Fibroblast of pulmonary artery (primary cell): ENCODE measurements at regions not wholly inside any gene's neighbourhood (a gene's known extent, or its start where the extent isn't known, plus 50 kb on each side); places are given as distances from the start of the nearest gene placed in this dataset.

Source experiments
- DNase-seq: peaks from one replicate; pipeline ENCODE4 v3.0.0-alpha.2; 2010; ENCODE audit warnings: low read depth
- H3K4me3 ChIP-seq: replicated peaks from 2 replicates; pipeline ENCODE4 v1.5.1; 2011; ENCODE audit warnings: low read depth, mild to moderate bottlenecking, control low read depth, low read length, moderate library complexity
- TF ChIP-seq, protein P1 (sequence below): IDR thresholded peaks from 2 replicates; pipeline ENCODE4 v1.5.1; 2011; ENCODE audit warnings: mild to moderate bottlenecking, control low read depth, low read length, inconsistent platforms; ENCODE audit errors: missing control alignments

DNA sequence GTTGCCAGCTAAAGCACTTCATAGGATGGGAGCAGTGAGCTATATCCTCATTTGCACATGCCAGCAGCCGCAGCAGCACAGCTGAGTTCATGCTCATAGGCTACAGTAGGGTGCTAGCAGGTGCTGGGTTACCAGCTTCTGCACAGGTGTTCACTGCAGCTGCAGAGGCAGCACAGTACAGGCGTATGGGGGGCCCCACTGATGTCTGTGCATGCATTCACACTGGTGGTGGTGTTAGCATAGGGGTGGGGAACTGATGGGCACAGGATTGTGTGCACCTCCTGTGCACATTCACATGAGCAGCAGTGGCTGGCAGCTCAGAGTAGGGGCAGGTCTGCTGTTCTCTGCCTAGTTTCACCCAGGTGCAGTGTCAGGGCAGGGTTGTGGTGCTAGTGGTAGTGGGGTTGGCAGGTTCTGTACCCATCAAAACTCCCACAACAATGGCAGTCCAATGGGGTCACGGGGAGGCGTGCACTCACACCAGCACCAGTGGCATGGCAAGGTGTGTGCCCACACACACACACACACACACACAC is 58.9 kb upstream of the IRAK1BP1 start:
- no peak for DNase-seq
- H3K4me3 ChIP-seq, result no peak overlapping the region
- TF ChIP-seq, protein P1, sequence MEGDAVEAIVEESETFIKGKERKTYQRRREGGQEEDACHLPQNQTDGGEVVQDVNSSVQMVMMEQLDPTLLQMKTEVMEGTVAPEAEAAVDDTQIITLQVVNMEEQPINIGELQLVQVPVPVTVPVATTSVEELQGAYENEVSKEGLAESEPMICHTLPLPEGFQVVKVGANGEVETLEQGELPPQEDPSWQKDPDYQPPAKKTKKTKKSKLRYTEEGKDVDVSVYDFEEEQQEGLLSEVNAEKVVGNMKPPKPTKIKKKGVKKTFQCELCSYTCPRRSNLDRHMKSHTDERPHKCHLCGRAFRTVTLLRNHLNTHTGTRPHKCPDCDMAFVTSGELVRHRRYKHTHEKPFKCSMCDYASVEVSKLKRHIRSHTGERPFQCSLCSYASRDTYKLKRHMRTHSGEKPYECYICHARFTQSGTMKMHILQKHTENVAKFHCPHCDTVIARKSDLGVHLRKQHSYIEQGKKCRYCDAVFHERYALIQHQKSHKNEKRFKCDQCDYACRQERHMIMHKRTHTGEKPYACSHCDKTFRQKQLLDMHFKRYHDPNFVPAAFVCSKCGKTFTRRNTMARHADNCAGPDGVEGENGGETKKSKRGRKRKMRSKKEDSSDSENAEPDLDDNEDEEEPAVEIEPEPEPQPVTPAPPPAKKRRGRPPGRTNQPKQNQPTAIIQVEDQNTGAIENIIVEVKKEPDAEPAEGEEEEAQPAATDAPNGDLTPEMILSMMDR, result no peak

DNA sequence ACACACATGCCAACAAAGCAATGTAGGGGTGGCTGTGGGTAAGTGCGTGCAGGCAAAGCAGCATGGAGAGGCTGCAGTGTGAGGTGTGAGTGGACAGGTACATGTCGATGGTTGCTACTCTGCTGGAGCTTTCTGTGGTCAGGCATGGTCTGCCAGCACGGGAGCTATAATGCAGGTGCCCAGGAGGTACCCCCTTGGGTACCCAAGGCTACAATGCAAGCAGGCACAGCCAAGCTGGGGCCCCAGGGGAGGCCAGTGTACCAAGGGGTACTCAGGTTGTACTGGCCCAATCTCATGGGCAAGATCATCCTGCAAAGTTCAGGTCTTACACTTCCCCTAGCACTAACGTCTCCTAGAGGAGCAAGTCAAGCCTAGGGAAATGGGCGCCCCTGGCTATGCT is 58.4 kb upstream of the IRAK1BP1 start:
- TF ChIP-seq, protein P1, result no peak
- no peak overlapping the region for H3K4me3 ChIP-seq
- no peak for DNase-seq

DNA sequence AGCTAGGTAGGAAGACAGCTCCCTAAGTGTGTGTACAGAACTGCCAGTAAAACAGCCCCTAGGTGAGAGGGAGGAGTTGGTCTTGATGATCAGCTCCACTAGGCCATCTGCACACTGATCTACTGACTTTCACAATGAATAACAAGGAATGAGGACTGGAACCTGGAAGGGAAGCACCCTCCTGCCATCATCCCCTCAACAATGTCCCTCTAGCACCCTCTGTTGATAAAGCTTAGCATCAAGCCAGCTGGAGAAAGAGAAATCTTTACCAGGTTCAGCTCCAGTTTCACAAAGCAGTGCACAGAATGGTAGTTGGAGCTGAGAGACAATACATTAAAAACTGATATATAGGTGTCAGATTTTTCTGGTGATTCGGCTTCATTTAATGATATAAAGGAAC is 57.2 kb upstream of the IRAK1BP1 start:
- H3K4me3 ChIP-seq, result no peak overlapping the region
- TF ChIP-seq, protein P1, result peak; percentile 74
- DNase-seq, result peak; percentile 65

DNA sequence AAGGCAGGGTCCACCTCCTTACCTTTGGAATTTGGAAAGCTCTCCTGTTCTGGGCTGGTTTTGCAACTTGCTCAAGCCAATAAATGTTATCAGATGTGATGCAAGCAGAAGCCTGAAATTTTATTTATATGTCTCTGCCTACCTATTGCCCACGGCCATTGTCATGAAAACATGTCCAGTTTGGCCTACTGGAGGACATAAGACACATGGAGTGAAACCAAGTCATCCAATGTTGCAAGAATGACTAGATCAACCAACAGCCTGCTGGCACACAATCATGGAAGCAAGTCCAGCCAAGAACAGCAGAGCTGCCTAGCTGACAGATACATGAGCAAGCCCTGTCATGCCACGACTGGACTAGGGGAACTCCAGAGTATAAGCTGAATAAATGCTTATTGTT is 56.7 kb upstream of the IRAK1BP1 start:
- DNase-seq, result peak; percentile 46
- H3K4me3 ChIP-seq, result no peak overlapping the region
- TF ChIP-seq, protein P1, result no peak
